IMR-90 (cell line): ENCODE measurements at regions not wholly inside any gene's neighbourhood (a gene's known extent, or its start where the extent isn't known, plus 50 kb on each side); places are given as distances from the start of the nearest gene placed in this dataset.

Source experiments
- ATAC-seq: fragments of 200-7000 bp; cut with Tn5 transposase; 2 replicates; pipeline ENCODE4 v1.9.1; 2020; ENCODE audit warnings: low read depth, mild to moderate bottlenecking, moderate library complexity
- BruUV-seq: library from RNA; stranded (reverse); fragments of 400-500 nt; replicated peaks from 2 replicates; lab custom pipeline; 2021; lab: Mats Ljungman, UMichigan
- CTCF ChIA-PET: fragments of 300-600 bp; formaldehyde crosslinking; extraction: SDS; loops from one replicate; lab custom pipeline; 2021; ENCODE audit warnings: antibody characterized with exemption; lab: Yijun Ruan, JAX
- POLR2A ChIA-PET: fragments of 300-600 bp; sonication (Branson Sonifier 250); formaldehyde crosslinking; loops from one replicate; lab custom pipeline; 2022; ENCODE audit warnings: antibody characterized with exemption; ENCODE audit not compliant: unreplicated experiment; lab: Charles Lee
- DNase-seq: peaks from one replicate; pipeline ENCODE4 v3.0.0; 2013
- H2AFZ ChIP-seq: replicated peaks from 2 replicates; pipeline ENCODE3; 2013; ENCODE audit warnings: low read length, mild to moderate bottlenecking; ENCODE audit not compliant: poor library complexity
- H2AK5ac ChIP-seq: 2 replicates; pipeline ENCODE4 v1.6.1; 2013; ENCODE audit warnings: low read depth, low read length, inconsistent platforms
- H2AK9ac ChIP-seq: replicated peaks from 2 replicates; pipeline ENCODE3; 2013; ENCODE audit warnings: mild to moderate bottlenecking, low read depth, low read length, moderate library complexity; ENCODE audit not compliant: poor library complexity
- H2BK120ac ChIP-seq: 2 replicates; pipeline ENCODE4 v1.6.1; 2013; ENCODE audit warnings: low read depth, low read length, inconsistent platforms
- H2BK15ac ChIP-seq: 3 replicates; pipeline ENCODE4 v1.6.1; 2013; ENCODE audit warnings: low read depth, low read length, inconsistent platforms
- H2BK20ac ChIP-seq: 2 replicates; pipeline ENCODE4 v1.6.1; 2013; ENCODE audit warnings: low read depth, mild to moderate bottlenecking, inconsistent platforms, low read length, moderate library complexity
- H2BK5ac ChIP-seq: 2 replicates; pipeline ENCODE4 v1.6.1; 2013; ENCODE audit warnings: mild to moderate bottlenecking, low read depth, low read length, inconsistent platforms; ENCODE audit not compliant: poor library complexity, severe bottlenecking
- H3K14ac ChIP-seq: replicated peaks from 2 replicates; pipeline ENCODE4 v1.6.1; 2013; ENCODE audit warnings: low read depth, low read length, inconsistent platforms
- H3K18ac ChIP-seq: 2 replicates; pipeline ENCODE4 v1.6.1; 2013; ENCODE audit warnings: low read depth, low read length, control low read depth
- H3K23ac ChIP-seq: 2 replicates; pipeline ENCODE4 v1.6.1; 2013; ENCODE audit warnings: low read depth, low read length, inconsistent platforms
- H3K27ac ChIP-seq: 2 replicates; pipeline ENCODE4 v1.5.1; 2013; ENCODE audit warnings: mild to moderate bottlenecking, control low read depth, low read length; ENCODE audit not compliant: insufficient read depth
- H3K27me3 ChIP-seq: 2 replicates; pipeline ENCODE4 v1.6.1; 2013; ENCODE audit warnings: low read length; ENCODE audit not compliant: control insufficient read depth, insufficient read depth
- H3K36me3 ChIP-seq: 2 replicates; pipeline ENCODE4 v1.6.1; 2013; ENCODE audit warnings: low read length, mixed read lengths; ENCODE audit not compliant: control insufficient read depth, insufficient read depth
- H3K4ac ChIP-seq: 2 replicates; pipeline ENCODE4 v1.6.1; 2013; ENCODE audit warnings: low read depth, low read length, inconsistent platforms
- H3K4me1 ChIP-seq: 2 replicates; pipeline ENCODE4 v1.6.1; 2013; ENCODE audit warnings: low read length, mixed read lengths; ENCODE audit not compliant: control insufficient read depth, insufficient read depth
- H3K4me2 ChIP-seq: 2 replicates; pipeline ENCODE4 v1.6.1; 2013; ENCODE audit warnings: low read depth, mild to moderate bottlenecking, control low read depth, low read length, moderate library complexity
- H3K4me3 ChIP-seq: 2 replicates; pipeline ENCODE4 v1.5.1; 2013; ENCODE audit warnings: low read depth, mild to moderate bottlenecking, control low read depth, low read length, moderate library complexity; ENCODE audit not compliant: insufficient read depth
- H3K56ac ChIP-seq: 2 replicates; pipeline ENCODE4 v1.6.1; 2013; ENCODE audit warnings: low read length, inconsistent platforms; ENCODE audit not compliant: insufficient read depth; ENCODE audit errors: extremely low read depth
- H3K79me1 ChIP-seq, 2 experiments: 2 replicates each; pipeline ENCODE4 v1.6.1; 2013; ENCODE audit warnings: low read length in 2 of 2, inconsistent platforms in 1 of 2, low read depth in 1 of 2
- H3K9ac ChIP-seq: 2 replicates; pipeline ENCODE4 v1.6.1; 2013; ENCODE audit warnings: low read depth, low read length, control low read depth
- H3K9me1 ChIP-seq: 2 replicates; pipeline ENCODE4 v1.6.1; 2013; ENCODE audit warnings: low read length, inconsistent platforms; ENCODE audit not compliant: insufficient read depth
- H3K9me3 ChIP-seq: 2 replicates; pipeline ENCODE4 v1.6.1; 2013; ENCODE audit warnings: low read length; ENCODE audit not compliant: control insufficient read depth, insufficient read depth
- H4K20me1 ChIP-seq: 2 replicates; pipeline ENCODE4 v1.6.1; 2013; ENCODE audit warnings: low read length, inconsistent platforms; ENCODE audit not compliant: insufficient read depth
- H4K5ac ChIP-seq: 2 replicates; pipeline ENCODE4 v1.6.1; 2013; ENCODE audit warnings: mild to moderate bottlenecking, low read depth, low read length, control low read depth
- H4K8ac ChIP-seq, 2 experiments: 2 replicates each; pipeline ENCODE4 v1.6.1; 2013; ENCODE audit warnings: low read depth in 2 of 2, low read length in 2 of 2, control low read depth in 1 of 2, inconsistent platforms in 1 of 2
- H4K91ac ChIP-seq: 2 replicates; pipeline ENCODE4 v1.6.1; 2013; ENCODE audit warnings: low read depth, low read length, inconsistent platforms; ENCODE audit not compliant: insufficient read depth
- CEBPB ChIP-seq: IDR thresholded peaks from 2 replicates; pipeline ENCODE4 v1.6.1; 2012; ENCODE audit warnings: low read depth, low read length, improper control_type of control experiment
- MAFK ChIP-seq: IDR thresholded peaks from 2 replicates; pipeline ENCODE4 v1.6.1; 2012; ENCODE audit warnings: low read depth, low read length, improper control_type of control experiment
- WGBS, 2 experiments: methylation state at CpG; one replicate each; pipeline versions ENCODE4 v1.1.5 to v1.1.7; 2013; ENCODE audit warnings: missing lambda C conversion rate in 2 of 2; ENCODE audit not compliant: insufficient read length in 1 of 2; ENCODE audit errors: extremely low coverage in 2 of 2; 5-methylcytosine and 5-hydroxymethylcytosine counted together
- dilution Hi-C: fragments of 300-500 bp; cut with HindIII; formaldehyde crosslinking; loops from one replicate; pipeline ENCODE4 v1.14.3; 2018; ENCODE audit warnings: low sequenced_read_pairs; ENCODE audit not compliant: unreplicated experiment
- in situ Hi-C: fragments of 300-500 bp; cut with MboI; formaldehyde crosslinking; loops from 3 replicates; pipeline ENCODE4 v1.14.3; 2019; ENCODE audit warnings: low sequenced_read_pairs, inconsistent platforms, mixed read lengths
- intact Hi-C: fragments of 100-400 bp; cut with micrococcal nuclease; formaldehyde crosslinking; loops from 2 replicates; pipeline ENCODE4 v1.10.0; 2022
- TF ChIP-seq, protein P1 (sequence below): fragments of 150-350 bp; IDR thresholded peaks from 2 replicates; pipeline ENCODE4 v1.6.1; 2016; ENCODE audit warnings: low read depth, mild to moderate bottlenecking, low read length, moderate library complexity, borderline replicate concordance
- TF ChIP-seq, protein P2 (sequence below): fragments of 150-350 bp; IDR thresholded peaks from 2 replicates; pipeline ENCODE4 v1.6.1; 2017; ENCODE audit warnings: mild to moderate bottlenecking, antibody characterized with exemption, low read length, low read depth

DNA sequence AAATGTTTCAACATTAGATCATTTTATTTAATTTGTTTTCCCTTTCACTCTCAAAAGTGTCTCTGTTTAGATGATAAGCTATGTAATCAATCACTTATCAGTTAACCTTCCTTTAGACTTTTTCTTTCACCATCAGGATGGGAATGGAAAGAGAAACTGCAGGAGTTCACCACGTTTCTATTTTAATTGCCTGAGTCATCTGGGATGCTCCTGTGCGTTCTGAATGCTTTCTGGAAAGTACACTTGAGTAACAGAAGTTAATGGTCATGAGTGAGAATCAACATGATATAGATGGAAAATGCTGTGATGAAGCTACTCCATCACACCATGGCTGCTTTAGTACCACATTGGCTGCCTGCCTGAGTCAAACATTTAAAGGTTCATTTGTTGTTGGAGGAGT lies 783.3 kb upstream of the CDH9 start:
- Histone ChIP-seq H3K27me3 (no peaks in the 10 kb centered on the region), H2BK20ac (no peak overlapping the region), H2BK120ac (no peak overlapping the region), H3K9me1 (no peaks in the 10 kb centered on the region), H2AK9ac (no peak overlapping the region), H3K79me1 (no peaks in the 10 kb centered on the region), H3K36me3 (no peaks in the 10 kb centered on the region), H3K9ac (no peak overlapping the region), H4K20me1 (no peaks in the 10 kb centered on the region), H2BK5ac (no peak overlapping the region), H3K4me2 (no peak overlapping the region), H3K4me1 (no peaks in the 10 kb centered on the region), H4K91ac (no peak overlapping the region), H2AK5ac (no peak overlapping the region), H4K8ac (no peak overlapping the region), H3K56ac (no peak overlapping the region), H4K5ac (no peak overlapping the region), H2BK15ac (no peak overlapping the region), H3K9me3 (0 out of 2 replicates have a peak, but pooled peaks cover 2% of the 10 kb centered on the region), H3K18ac (no peak overlapping the region), H3K4ac (no peak overlapping the region), H3K14ac (no peak overlapping the region), H3K27ac (no peak overlapping the region), H3K23ac (no peak overlapping the region), H2AFZ (no peak overlapping the region), H3K4me3 (no peak overlapping the region)
- ChIA-PET CTCF (no interaction called here), POLR2A (no interaction called here)
- dilution Hi-C loops = no loop called here
- BruUV-seq = no TSS peak
- TF ChIP-seq CEBPB (no peak), MAFK (no peak)
- TF ChIP-seq, protein P1, sequence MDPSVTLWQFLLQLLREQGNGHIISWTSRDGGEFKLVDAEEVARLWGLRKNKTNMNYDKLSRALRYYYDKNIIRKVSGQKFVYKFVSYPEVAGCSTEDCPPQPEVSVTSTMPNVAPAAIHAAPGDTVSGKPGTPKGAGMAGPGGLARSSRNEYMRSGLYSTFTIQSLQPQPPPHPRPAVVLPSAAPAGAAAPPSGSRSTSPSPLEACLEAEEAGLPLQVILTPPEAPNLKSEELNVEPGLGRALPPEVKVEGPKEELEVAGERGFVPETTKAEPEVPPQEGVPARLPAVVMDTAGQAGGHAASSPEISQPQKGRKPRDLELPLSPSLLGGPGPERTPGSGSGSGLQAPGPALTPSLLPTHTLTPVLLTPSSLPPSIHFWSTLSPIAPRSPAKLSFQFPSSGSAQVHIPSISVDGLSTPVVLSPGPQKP = no peak
- TF ChIP-seq, protein P2, sequence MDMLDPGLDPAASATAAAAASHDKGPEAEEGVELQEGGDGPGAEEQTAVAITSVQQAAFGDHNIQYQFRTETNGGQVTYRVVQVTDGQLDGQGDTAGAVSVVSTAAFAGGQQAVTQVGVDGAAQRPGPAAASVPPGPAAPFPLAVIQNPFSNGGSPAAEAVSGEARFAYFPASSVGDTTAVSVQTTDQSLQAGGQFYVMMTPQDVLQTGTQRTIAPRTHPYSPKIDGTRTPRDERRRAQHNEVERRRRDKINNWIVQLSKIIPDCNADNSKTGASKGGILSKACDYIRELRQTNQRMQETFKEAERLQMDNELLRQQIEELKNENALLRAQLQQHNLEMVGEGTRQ = no peak
- ATAC-seq = no peak
- in situ Hi-C loops = no loop called here
- 0% methylated on average over 1 of the region's 2 CpGs; no CpG with 5 or more reads in 1 of the 2 experiments for WGBS, 2 experiments
- intact Hi-C loops = no loop called here
- no peak for DNase-seq
